ENCODE measurements at regions not wholly inside any gene's neighbourhood (a gene's known extent, or its start where the extent isn't known, plus 50 kb on each side); places are given as distances from the start of the nearest gene placed in this dataset.
"Not testable (repeated sequence)": the region's sequence is repeated elsewhere in the genome, so short reads cannot be mapped to it uniquely, and the experiment has no call there.

DNA sequence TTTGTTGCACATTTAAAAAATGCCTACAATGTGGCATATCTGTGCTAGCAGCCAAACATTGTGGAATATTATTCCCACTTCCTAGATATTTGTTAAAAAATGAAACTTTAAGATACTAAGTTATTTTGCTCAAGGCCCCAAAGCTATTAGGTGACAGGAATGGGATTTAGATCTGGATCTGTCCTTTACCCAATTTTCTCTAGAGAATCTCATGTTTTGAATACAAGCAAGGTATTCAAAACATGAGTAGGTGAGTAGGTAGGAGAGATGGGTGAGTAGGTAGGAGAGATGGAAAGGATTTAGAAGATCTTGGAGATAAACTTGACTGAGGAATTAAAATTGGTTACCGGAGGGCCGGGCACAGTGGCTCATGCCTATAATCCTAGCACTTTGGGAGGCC is 61.2 kb upstream of the AKIRIN2 start:
- no peak for DNase-seq (ENCODE audit: low read depth)

DNA sequence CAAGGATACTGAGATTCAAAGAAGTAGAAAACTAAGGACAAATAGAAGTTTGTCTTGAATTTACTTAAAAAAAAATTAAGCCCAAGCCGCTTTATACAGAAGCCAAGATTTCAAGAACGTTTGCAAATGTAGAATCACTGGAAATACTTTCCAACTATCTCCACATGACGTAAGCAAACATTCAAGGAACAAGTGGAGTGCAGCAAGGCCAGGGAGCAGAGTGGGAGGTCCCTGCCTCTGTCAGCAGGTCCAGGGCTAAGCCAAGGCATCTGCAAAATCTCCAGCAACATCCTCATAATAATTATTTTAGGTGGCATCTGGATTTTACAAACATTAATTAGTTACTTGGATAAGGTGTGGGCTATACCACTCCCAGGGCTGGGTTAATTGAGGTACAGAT is 60.1 kb upstream of the AKIRIN2 start:
- DNase-seq (ENCODE audit: low read depth) = no peak

DNA sequence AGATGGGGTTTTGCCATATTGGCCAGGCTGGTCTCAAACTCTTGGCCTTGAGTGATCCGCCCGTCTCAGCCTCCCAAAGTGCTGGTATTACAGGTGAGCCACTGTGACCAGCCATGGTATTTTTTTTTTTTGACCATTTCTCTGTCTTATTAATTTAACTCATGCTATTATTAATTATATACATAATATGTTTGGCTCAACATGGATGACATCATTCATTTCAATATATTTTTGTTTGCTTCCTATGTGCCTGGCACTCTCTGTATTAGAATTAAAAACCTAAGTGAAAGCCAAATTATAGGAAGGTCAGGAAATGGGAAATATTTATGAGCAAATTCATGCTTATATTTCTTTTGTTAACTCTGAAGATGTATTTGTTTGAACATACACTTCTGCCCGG is 55.8 kb upstream of the AKIRIN2 start:
- no peak for DNase-seq (ENCODE audit: low read depth)

DNA sequence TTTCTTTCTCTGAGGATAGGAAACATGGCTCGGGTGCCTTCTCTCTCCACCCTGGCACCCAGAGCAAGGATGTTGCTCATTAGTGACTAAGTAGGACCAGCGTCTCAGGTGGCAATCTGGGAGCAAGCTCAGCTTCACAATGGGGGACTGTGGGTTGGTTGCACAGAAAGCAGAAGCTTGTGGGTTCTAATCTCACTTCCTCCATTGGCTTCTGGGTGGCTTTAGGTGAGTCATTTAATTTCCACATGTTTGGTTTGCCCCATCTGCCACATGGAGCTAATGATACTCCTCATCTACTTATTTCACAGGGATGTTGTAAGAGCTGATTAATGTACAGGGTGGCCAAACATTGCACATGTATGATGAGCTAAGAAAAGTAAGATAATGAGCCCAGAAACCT is 54.8 kb upstream of the AKIRIN2 start:
- peak; percentile 4 for DNase-seq (ENCODE audit: low read depth)

DNA sequence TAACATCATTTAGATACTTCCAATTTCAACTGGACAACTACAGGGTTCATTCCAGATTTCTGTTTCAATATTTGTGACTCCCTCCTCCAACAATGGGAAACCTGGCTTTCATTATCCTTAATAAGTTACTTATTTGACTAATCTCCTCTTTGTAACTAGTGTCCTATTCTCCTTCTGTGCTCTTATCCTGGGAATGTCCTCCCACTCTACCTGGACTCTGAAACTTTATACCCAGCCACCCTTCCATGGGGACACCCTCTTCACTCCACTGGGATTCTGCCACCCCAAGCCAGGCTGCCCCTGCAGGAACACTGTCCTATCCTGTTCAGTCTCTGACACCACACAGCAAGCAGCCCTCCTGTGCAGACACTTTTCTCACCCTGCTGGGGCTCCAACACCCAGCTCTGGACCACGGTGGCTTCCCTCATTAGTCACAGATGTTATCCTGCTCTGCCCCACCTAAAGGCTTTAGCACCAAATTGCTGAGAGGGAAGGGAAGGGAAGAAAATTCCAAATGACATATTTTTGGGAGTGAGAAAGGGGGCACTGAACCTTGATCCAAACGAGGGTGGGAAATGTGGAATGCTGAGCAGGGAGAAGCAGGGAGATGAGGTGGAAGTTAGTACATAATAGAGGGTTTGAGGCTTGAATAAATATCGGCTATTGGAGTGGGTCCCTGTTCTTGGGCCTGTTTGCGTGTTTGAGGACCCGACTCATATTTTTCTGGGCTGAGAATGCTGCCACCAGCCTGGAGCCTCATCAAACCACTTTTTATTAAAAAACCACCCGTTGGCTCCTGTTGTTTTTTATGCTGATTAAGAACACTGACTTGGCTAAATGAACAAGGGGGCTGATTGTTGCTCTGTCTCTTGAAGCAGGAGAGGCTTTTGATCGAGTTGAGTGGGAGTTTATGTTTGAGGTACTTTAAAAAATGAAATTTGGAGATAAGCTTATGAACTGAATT is 54.0 kb upstream of the AKIRIN2 start:
- no peak for DNase-seq (ENCODE audit: low read depth)

DNA sequence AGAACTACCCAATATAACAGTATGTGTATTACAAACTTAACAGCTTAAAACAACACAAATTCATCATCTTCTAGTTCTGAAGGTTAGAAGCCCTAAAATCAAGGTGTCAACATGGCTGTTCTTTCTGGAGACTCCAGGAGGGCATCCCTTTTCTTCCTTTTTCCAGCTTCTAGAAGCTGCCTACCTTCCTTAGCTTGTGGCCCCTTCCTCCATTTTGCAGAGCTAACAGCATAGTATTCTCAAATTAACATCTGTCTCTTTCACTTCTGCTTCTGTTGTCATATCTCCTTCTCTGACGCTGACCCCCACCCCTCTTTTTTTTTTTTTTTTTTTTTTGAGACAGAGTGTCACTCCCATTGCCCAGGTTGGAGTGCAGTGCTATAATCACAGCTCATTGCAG is 52.8 kb upstream of the AKIRIN2 start:
- DNase-seq (ENCODE audit: low read depth) = no peak

DNA sequence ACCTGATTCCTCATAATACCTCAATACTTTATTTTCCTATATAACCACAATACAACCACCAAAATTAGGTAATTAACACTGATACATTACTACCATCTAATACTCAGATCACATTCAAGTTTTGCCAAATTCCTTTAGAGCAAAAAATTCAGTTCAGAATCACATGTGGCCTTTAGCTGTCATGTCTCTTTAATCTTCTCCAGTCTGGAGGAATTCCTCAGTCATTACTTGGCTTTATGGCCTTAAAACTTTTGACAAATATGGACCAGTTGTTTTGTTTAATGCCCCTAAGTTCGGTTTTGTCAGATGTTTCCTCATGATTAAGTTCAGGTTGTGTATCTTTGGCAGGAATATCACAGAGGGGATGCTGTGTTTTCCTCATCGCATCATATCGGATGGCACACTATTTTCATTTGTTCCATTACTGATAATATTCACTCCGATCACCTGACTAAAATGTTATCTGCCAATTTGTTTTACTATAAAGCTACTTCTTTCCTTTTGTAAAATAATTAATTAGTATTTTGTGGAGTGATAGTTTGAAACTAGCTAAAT is 51.2 kb upstream of the AKIRIN2 start:
- DNase-seq (ENCODE audit: low read depth) = no peak

DNA sequence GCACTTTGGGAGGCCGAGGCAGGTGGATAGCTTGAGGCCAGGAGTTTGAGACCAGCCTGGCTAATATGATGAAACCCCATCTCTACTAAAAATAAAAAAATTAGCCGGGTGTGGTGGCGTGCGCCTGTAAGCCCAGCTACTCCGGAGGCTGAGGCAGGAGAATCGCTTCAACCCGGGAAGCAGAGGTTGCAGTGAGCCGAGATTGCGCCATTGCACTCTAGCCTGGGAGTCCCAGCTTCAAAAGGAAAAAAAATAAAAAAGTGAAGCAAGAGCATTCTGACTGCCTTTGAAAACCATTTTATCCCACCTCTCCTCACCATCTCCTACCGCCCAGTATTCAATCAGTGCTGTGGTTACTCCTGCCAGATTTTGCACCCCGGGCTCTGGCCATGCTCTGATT is 50.5 kb upstream of the AKIRIN2 start:
- DNase-seq (ENCODE audit: low read depth) = not testable (repeated sequence)
